ENCODE measurements at regions not wholly inside any gene's neighbourhood (a gene's known extent, or its start where the extent isn't known, plus 50 kb on each side); places are given as distances from the start of the nearest gene placed in this dataset.

DNA sequence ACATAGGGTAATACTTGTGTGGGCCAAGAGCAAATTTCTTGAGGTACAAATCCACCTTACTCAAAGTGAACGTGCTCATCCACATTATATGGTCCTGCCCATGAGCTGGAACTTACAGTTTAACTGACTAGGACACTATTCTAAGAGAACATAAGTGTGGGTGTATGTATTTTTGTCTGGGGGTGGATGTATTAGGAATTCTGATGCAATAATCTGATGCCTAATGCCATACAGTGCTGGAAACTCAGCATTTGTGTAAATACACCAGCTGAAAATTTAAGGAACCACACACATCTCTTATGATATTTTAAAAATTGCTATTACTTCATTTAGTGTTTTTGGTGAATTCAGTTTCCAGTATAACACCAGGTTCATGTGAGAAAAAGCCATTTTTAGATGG lies 1350.7 kb downstream of the ZPLD1 start:
- TF ChIP-seq, protein P1, sequence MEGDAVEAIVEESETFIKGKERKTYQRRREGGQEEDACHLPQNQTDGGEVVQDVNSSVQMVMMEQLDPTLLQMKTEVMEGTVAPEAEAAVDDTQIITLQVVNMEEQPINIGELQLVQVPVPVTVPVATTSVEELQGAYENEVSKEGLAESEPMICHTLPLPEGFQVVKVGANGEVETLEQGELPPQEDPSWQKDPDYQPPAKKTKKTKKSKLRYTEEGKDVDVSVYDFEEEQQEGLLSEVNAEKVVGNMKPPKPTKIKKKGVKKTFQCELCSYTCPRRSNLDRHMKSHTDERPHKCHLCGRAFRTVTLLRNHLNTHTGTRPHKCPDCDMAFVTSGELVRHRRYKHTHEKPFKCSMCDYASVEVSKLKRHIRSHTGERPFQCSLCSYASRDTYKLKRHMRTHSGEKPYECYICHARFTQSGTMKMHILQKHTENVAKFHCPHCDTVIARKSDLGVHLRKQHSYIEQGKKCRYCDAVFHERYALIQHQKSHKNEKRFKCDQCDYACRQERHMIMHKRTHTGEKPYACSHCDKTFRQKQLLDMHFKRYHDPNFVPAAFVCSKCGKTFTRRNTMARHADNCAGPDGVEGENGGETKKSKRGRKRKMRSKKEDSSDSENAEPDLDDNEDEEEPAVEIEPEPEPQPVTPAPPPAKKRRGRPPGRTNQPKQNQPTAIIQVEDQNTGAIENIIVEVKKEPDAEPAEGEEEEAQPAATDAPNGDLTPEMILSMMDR (IDR thresholded peaks at IDR 0.05; ENCODE audit: poor library complexity): no peak
- TF ChIP-seq EZH2 (IDR thresholded peaks at IDR 0.05; ENCODE audit: borderline replicate concordance) (no peak), EZH2phosphoT487 (IDR thresholded peaks at IDR 0.05; ENCODE audit: low read depth, severe bottlenecking, unreplicated experiment) (no peak)
